Kidney (tissue), 13 donors: ENCODE measurements at regions not wholly inside any gene's neighbourhood (a gene's known extent, or its start where the extent isn't known, plus 50 kb on each side); places are given as distances from the start of the nearest gene placed in this dataset.

Source experiments
- DNase-seq, 5 donors: peaks; one replicate each; pipeline ENCODE4 v3.0.0-alpha.2; 2013 to 2020
- FAIRE-seq: peaks from 2 replicates; lab custom pipeline; 2012; peaks lifted over from hg19 to GRCh38; lab: Jason Lieb, UNC
- H3K27ac ChIP-seq, 2 donors: one replicate each; pipeline ENCODE4 v1.7.0; 2013; ENCODE audit warnings: low read depth in 2 of 2, low read length in 2 of 2, inconsistent platforms in 1 of 2
- H3K27me3 ChIP-seq: one replicate; pipeline ENCODE4 v1.7.1; 2013; ENCODE audit warnings: low read length, inconsistent platforms; ENCODE audit not compliant: control insufficient read depth, insufficient read depth
- H3K36me3 ChIP-seq, 3 donors: one replicate each; pipeline versions ENCODE4 v1.7.0 to v1.7.1; 2013; ENCODE audit warnings: low read length in 3 of 3, control low read depth in 1 of 3, inconsistent platforms in 1 of 3; ENCODE audit not compliant: insufficient read depth in 3 of 3, control insufficient read depth in 2 of 3
- H3K4me1 ChIP-seq, 3 donors: one replicate each; pipeline versions ENCODE4 v1.7.0 to v1.7.1; 2013; ENCODE audit warnings: low read length in 3 of 3, inconsistent platforms in 1 of 3, low read depth in 1 of 3; ENCODE audit not compliant: control insufficient read depth in 2 of 3, insufficient read depth in 2 of 3
- H3K4me3 ChIP-seq, 3 donors: one replicate each; pipeline versions ENCODE4 v1.7.0 to v1.8.1; 2013; ENCODE audit warnings: low read length in 3 of 3, control low read depth in 1 of 3, inconsistent platforms in 1 of 3
- H3K9ac ChIP-seq, 3 donors: one replicate each; pipeline versions ENCODE4 v1.7.0 to v1.7.1; 2013; ENCODE audit warnings: low read length in 3 of 3, control low read depth in 1 of 3, inconsistent platforms in 1 of 3
- H3K9me3 ChIP-seq, 3 donors: one replicate each; pipeline versions ENCODE4 v1.7.0 to v1.7.1; 2013; ENCODE audit warnings: low read length in 3 of 3, control low read depth in 1 of 3, inconsistent platforms in 1 of 3; ENCODE audit not compliant: control insufficient read depth in 2 of 3, insufficient read depth in 1 of 3
- CTCF ChIP-seq: IDR thresholded peaks from 3 replicates; pipeline ENCODE4 v1.5.1; 2012; ENCODE audit warnings: mild to moderate bottlenecking, moderate library complexity, borderline replicate concordance; ENCODE audit not compliant: insufficient read depth; ENCODE audit errors: extremely low read depth
- intact Hi-C: fragments of 100-400 bp; cut with DNase I; formaldehyde crosslinking; loops from one replicate; pipeline ENCODE4 v1.11.1; 2022
- donor health status: control.
- donor health status: control.
- donor health status: control.
- donor health status: control.
- donor health status: control.
- donor health status: DM: yes; HTN: yes; CAD: no.
- donor health status: Normal renal cell carcinoma (clear cell type).

- Histone ChIP-seq H3K4me1 (no peaks in the 10 kb centered on the region), H3K4me3 (no peak overlapping the region), H3K27me3 (no peaks in the 10 kb centered on the region), H3K9me3 (no peaks in the 10 kb centered on the region), H3K27ac (no peak overlapping the region), H3K36me3 (no peaks in the 10 kb centered on the region), H3K9ac (no peak overlapping the region)
- intact Hi-C loops = no loop called here
- TF ChIP-seq CTCF = no peak
- DNase-seq = no peak
- no peak for FAIRE-seq
Observed at GRCh38 chr15:39144051-39144450, 436.8 kb upstream of the THBS1 start.

DNA sequence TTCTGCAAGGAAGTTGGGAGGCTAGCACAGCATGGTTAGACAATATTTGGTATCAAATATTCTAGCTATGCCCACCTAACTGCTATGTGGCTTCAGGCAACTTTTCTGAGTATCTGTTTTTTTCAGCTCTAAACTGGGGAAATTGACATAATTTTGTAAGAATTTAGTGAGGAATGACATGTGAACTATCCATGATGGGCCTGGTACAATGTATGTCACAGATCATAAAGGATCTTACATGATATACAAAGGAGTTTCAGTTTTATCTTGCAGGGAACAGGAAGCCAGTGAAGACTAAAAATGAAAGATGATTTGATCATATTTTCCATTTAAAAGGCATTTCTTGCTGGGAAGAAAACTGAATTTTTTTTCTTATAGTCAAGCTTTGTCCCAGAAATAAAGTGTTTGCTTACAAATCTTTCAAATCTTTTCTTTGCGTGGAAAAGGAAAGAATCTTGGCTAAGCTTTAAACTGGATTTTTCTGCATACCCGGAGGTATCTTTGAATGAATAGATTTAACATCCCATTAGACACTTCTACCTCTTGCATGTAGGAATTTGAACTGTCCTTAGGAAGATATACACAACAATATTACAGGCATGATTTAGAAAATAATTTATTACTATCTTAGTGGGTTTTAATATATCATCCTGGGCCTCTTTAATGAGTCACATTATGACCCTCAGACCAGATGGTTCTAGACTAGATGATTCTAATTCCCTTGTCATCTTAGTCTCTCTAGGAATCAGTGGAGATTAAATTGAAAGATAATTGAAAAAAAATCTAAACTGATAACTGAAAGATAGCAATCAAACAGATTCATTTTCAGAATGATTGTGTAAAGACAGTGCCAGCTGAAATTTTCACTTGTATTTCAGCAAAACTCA is 436.0 kb upstream of the THBS1 start:
- no peaks in the 10 kb centered on the region for H3K27me3 ChIP-seq
- H3K4me1 ChIP-seq = no peaks in the 10 kb centered on the region
- no peak overlapping the region for H3K9ac ChIP-seq
- H3K27ac ChIP-seq = no peak overlapping the region
- no peaks in the 10 kb centered on the region for H3K36me3 ChIP-seq
- no peak for TF ChIP-seq CTCF
- DNase-seq = no peak
- intact Hi-C loops = no loop called here
- no peak for FAIRE-seq
- no peaks in the 10 kb centered on the region for H3K9me3 ChIP-seq
- no peak overlapping the region for H3K4me3 ChIP-seq

DNA sequence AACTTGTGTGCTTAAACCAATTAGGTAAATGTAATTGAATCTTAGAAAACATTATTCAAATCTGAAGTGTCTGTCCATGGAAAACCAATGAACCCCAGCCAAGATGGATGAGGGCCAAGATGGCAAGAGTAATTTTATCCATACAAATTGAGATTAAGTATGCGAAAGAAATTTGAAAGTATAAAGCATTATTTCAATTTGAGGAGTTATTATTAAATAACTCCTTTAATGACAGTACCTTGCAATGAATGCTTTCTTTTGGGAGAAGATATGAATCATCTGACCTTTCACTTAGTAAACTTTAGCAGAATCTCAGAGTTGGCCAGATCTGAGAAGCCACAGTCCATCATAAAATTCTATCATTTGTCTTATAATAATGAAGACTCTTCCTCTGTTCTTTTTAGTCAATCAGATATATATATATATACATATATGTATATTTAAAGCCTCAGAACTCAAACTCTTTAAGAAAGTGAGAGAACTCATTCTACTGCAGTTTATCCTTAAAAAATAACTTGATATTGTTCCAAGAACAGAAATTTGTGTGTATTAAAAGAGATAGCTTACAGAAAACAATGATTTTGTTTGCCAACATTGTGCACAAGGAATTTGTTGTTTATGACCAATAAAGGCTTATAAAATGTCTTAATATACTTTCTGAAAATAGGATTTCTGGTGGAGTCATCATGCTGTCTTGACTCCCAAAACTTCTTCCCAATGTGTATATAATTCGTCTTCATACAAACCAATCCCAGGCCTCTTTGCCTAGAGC is 434.8 kb upstream of the THBS1 start:
- intact Hi-C loops = no loop called here
- no peaks in the 10 kb centered on the region for H3K36me3 ChIP-seq
- DNase-seq (no peak), FAIRE-seq (no peak)
- H3K9ac ChIP-seq = no peak overlapping the region
- no peak overlapping the region for H3K27ac ChIP-seq
- H3K4me3 ChIP-seq = no peak overlapping the region
- H3K27me3 ChIP-seq = no peaks in the 10 kb centered on the region
- no peaks in the 10 kb centered on the region for H3K9me3 ChIP-seq
- H3K4me1 ChIP-seq = no peaks in the 10 kb centered on the region
- TF ChIP-seq CTCF = no peak
